MM.1S (cell line): ENCODE measurements at regions not wholly inside any gene's neighbourhood (a gene's known extent, or its start where the extent isn't known, plus 50 kb on each side); places are given as distances from the start of the nearest gene placed in this dataset.

Experiments used
- DNase-seq: peaks from one replicate; pipeline ENCODE4 v3.0.0-alpha.2; 2015
- H2AFZ ChIP-seq: fragments of 300-600 bp; sonication (generic); 2 replicates; pipeline ENCODE4 v1.6.0; 2016; ENCODE audit warnings: antibody characterized with exemption, low read length
- H3F3A ChIP-seq: fragments of 300-600 bp; sonication (generic); 2 replicates; pipeline ENCODE4 v1.6.1; 2016; ENCODE audit warnings: mild to moderate bottlenecking, antibody characterized with exemption, low read length, moderate library complexity, mixed read lengths; ENCODE audit not compliant: insufficient read depth
- H3K27ac ChIP-seq: fragments of 300-600 bp; sonication (generic); 2 replicates; pipeline ENCODE4 v1.5.1; 2016; ENCODE audit warnings: mild to moderate bottlenecking, low read length
- H3K27me3 ChIP-seq: fragments of 300-600 bp; sonication (generic); replicated peaks from 2 replicates; pipeline ENCODE4 v1.6.0; 2016; ENCODE audit warnings: low read length; ENCODE audit not compliant: insufficient read depth
- H3K36me3 ChIP-seq: fragments of 300-600 bp; sonication (generic); replicated peaks from 2 replicates; pipeline ENCODE4 v1.6.1; 2016; ENCODE audit warnings: mild to moderate bottlenecking, low read length, mixed read lengths; ENCODE audit not compliant: insufficient read depth
- H3K4me1 ChIP-seq: fragments of 300-600 bp; sonication (generic); 2 replicates; pipeline ENCODE4 v1.6.1; 2016; ENCODE audit warnings: low read length, mixed read lengths
- H3K4me2 ChIP-seq: fragments of 300-600 bp; sonication (generic); 2 replicates; pipeline ENCODE4 v1.6.0; 2016; ENCODE audit warnings: low read depth, low read length
- H3K4me3 ChIP-seq: fragments of 300-600 bp; sonication (generic); 2 replicates; pipeline ENCODE4 v1.5.1; 2016; ENCODE audit warnings: low read length, mixed read lengths
- H3K79me2 ChIP-seq: fragments of 300-600 bp; sonication (generic); 2 replicates; pipeline ENCODE4 v1.6.1; 2016; ENCODE audit warnings: mixed run types, low read length, mixed read lengths
- H3K9ac ChIP-seq: fragments of 300-600 bp; sonication (generic); 2 replicates; pipeline ENCODE4 v1.6.1; 2016; ENCODE audit warnings: low read length, mixed read lengths
- H3K9me2 ChIP-seq: fragments of 300-600 bp; sonication (generic); replicated peaks from 2 replicates; pipeline ENCODE4 v1.6.1; 2016; ENCODE audit warnings: mild to moderate bottlenecking, low read length, mixed read lengths; ENCODE audit not compliant: insufficient read depth
- H3K9me3 ChIP-seq: fragments of 300-600 bp; sonication (generic); replicated peaks from 2 replicates; pipeline ENCODE4 v1.6.1; 2016; ENCODE audit warnings: mild to moderate bottlenecking, low read length, mixed read lengths; ENCODE audit not compliant: insufficient read depth
- H4K20me1 ChIP-seq: fragments of 300-600 bp; sonication (generic); 2 replicates; pipeline ENCODE4 v1.6.1; 2016; ENCODE audit warnings: mild to moderate bottlenecking, low read length, moderate library complexity, mixed read lengths; ENCODE audit not compliant: insufficient read depth
- EZH2 ChIP-seq: fragments of 300-600 bp; sonication (generic); optimal IDR thresholded peaks from 2 replicates; pipeline ENCODE3; 2017; ENCODE audit warnings: low read depth, mild to moderate bottlenecking, antibody characterized with exemption, low read length, mixed read lengths
- EZH2phosphoT487 ChIP-seq: fragments of 300-600 bp; sonication (generic); IDR thresholded peaks from 2 replicates; pipeline ENCODE4 v1.6.1; 2018; ENCODE audit warnings: antibody characterized with exemption, low read length
- TF ChIP-seq, protein P1 (sequence below): fragments of 300-600 bp; sonication (generic); IDR thresholded peaks from 2 replicates; pipeline ENCODE4 v1.5.1; 2016; ENCODE audit warnings: antibody characterized with exemption, low read length, mixed read lengths

DNA sequence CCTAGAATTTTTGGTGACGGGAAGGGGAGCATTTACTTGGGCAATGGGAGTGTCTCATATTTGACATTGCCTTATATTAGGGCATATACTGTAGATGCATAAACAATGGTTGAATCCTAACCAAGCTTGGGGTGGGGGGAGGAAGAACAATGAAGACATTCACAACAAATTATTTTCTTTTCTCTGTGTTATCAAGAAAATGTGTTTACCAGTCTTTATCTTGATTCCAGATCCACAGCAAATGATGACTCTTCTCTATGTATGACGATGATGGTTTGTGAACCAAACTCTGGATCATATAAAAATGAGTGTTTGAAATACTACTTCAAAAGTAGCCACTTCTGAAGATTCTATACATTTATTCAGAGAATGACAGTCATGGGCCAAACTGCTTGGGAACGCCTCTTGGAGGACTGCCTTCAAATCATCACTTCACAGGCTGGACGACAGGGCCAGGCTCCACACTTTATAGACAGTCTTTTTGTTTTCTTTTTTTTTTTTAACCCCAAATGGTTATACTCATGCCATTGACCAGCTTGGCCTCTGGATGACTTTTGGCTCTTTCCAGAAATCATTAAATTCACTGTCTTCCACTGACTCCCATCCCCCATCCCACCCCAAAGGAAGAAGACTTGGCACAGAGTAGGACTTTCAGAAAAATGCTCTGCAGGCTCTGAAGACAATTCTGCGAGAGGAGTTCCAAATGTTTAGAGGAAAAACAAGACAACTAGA, 123.8 kb upstream of the LIFR start:
- Histone ChIP-seq H3K9me2 (no peaks in the 10 kb centered on the region), H3K79me2 (no peaks in the 10 kb centered on the region), H2AFZ (no peak overlapping the region), H3K27me3 (no peaks in the 10 kb centered on the region), H3K4me3 (no peak overlapping the region), H3K4me1 (no peaks in the 10 kb centered on the region), H3K9me3 (no peaks in the 10 kb centered on the region), H3K4me2 (no peak overlapping the region), H3K27ac (no peak overlapping the region), H3K36me3 (no peaks in the 10 kb centered on the region), H3K9ac (no peak overlapping the region), H3F3A (no peaks in the 10 kb centered on the region), H4K20me1 (no peaks in the 10 kb centered on the region)
- no peak for TF ChIP-seq EZH2
- TF ChIP-seq EZH2phosphoT487 = no peak
- TF ChIP-seq, protein P1, sequence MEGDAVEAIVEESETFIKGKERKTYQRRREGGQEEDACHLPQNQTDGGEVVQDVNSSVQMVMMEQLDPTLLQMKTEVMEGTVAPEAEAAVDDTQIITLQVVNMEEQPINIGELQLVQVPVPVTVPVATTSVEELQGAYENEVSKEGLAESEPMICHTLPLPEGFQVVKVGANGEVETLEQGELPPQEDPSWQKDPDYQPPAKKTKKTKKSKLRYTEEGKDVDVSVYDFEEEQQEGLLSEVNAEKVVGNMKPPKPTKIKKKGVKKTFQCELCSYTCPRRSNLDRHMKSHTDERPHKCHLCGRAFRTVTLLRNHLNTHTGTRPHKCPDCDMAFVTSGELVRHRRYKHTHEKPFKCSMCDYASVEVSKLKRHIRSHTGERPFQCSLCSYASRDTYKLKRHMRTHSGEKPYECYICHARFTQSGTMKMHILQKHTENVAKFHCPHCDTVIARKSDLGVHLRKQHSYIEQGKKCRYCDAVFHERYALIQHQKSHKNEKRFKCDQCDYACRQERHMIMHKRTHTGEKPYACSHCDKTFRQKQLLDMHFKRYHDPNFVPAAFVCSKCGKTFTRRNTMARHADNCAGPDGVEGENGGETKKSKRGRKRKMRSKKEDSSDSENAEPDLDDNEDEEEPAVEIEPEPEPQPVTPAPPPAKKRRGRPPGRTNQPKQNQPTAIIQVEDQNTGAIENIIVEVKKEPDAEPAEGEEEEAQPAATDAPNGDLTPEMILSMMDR = no peak
- DNase-seq = no peak

DNA sequence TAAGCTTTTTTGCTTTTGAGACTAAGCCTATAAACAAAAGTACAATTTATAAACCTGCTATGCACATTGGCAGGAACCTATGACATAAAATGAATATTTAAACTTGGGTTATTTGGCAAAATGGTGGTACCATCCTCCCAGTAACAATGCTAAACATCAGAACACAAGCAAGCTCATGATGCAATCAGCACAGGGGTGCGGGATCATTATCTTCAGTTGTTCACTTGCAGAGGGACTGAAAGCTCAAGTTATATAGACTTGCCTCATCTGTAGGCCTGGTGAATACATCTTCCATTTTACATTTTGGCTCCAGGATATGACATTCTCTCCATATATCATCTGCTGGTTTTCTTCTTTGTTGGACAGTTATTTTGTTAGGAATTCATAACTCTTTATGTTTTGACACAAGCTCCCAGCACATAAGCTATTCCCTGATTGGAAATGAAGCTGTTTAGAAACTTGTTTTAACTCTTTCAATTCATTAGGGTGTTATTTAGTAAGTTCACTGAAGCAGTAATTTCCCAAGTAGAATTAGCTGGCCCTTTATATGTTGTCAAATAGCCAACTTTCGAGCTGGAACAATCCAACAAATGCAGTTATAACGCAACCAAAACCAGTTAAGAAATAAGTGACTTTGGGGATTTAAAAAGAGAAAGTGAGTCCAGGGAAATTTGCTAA, 124.7 kb upstream of the LIFR start:
- DNase-seq = no peak
- TF ChIP-seq, protein P1 = no peak
- TF ChIP-seq EZH2phosphoT487 (no peak), EZH2 (no peak)
- H3K4me1 ChIP-seq = no peaks in the 10 kb centered on the region
- no peaks in the 10 kb centered on the region for H4K20me1 ChIP-seq
- H3K79me2 ChIP-seq = no peaks in the 10 kb centered on the region
- no peaks in the 10 kb centered on the region for H3K9me3 ChIP-seq
- H3F3A ChIP-seq = no peaks in the 10 kb centered on the region
- H3K27me3 ChIP-seq = no peaks in the 10 kb centered on the region
- H3K9ac ChIP-seq = no peak overlapping the region
- H3K9me2 ChIP-seq = no peaks in the 10 kb centered on the region
- H3K4me3 ChIP-seq = no peak overlapping the region
- no peak overlapping the region for H2AFZ ChIP-seq
- H3K36me3 ChIP-seq = no peaks in the 10 kb centered on the region
- no peak overlapping the region for H3K4me2 ChIP-seq
- no peak overlapping the region for H3K27ac ChIP-seq

DNA sequence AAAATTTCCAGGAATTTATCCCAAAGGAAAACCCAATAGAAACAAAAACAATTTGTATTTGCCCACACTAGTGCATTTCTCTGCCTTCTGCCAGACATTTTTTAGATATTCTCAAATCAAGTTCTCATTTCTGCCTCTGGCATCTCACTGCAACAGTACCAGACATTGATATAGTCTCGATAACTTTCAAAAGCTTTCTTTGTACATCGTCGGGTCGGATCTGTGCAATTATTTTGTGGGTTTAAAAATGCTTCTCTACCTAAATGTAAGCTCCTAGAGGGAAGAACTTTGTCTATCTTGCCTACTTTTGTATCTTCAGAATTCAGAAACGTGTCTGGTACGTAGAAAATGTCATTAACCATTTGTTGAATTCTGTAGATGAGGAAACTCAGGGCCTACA, 125.5 kb upstream of the LIFR start:
- Histone ChIP-seq H3K9ac (no peak overlapping the region), H3K4me2 (no peak overlapping the region), H4K20me1 (no peaks in the 10 kb centered on the region), H3F3A (no peaks in the 10 kb centered on the region), H3K27me3 (no peaks in the 10 kb centered on the region), H3K4me3 (no peak overlapping the region), H3K9me2 (no peaks in the 10 kb centered on the region), H3K9me3 (no peaks in the 10 kb centered on the region), H3K79me2 (no peaks in the 10 kb centered on the region), H3K27ac (no peak overlapping the region), H3K4me1 (no peaks in the 10 kb centered on the region), H3K36me3 (no peaks in the 10 kb centered on the region), H2AFZ (no peak overlapping the region)
- TF ChIP-seq EZH2 = no peak
- no peak for TF ChIP-seq EZH2phosphoT487
- TF ChIP-seq, protein P1 = no peak
- DNase-seq = no peak
